ENCODE measurements at regions not wholly inside any gene's neighbourhood (a gene's known extent, or its start where the extent isn't known, plus 50 kb on each side); places are given as distances from the start of the nearest gene placed in this dataset.

DNA sequence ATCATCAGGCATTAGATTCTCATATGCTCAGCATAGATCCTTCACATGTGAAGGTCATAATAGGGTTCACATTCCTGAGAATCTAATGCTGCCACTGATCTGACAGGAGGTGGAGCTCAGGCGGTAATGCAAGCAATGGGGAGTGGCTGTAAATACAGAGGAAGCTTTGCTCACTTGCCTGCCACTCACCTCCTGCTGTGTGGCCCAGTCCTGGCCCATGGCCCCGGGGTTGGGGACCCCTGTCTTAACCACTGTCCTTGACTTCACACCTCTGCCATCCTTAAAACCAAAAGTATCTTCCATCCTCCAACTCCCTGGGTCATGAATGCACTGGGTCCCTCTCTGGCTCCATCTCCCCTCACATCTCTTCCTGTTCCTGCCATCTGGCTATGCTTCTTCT is 129.1 kb downstream of the HMX1 start:
- no peaks in the 10 kb centered on the region for H3K9me3 ChIP-seq (ENCODE audit: severe bottlenecking)
- H3K4me3 ChIP-seq (ENCODE audit: low read depth, low read length), result no peak overlapping the region
- no peak for DNase-seq
- no peak overlapping the region for H3K27ac ChIP-seq
- H3K36me3 ChIP-seq, result no peaks in the 10 kb centered on the region
- TF ChIP-seq, protein P1, sequence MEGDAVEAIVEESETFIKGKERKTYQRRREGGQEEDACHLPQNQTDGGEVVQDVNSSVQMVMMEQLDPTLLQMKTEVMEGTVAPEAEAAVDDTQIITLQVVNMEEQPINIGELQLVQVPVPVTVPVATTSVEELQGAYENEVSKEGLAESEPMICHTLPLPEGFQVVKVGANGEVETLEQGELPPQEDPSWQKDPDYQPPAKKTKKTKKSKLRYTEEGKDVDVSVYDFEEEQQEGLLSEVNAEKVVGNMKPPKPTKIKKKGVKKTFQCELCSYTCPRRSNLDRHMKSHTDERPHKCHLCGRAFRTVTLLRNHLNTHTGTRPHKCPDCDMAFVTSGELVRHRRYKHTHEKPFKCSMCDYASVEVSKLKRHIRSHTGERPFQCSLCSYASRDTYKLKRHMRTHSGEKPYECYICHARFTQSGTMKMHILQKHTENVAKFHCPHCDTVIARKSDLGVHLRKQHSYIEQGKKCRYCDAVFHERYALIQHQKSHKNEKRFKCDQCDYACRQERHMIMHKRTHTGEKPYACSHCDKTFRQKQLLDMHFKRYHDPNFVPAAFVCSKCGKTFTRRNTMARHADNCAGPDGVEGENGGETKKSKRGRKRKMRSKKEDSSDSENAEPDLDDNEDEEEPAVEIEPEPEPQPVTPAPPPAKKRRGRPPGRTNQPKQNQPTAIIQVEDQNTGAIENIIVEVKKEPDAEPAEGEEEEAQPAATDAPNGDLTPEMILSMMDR (IDR thresholded peaks at IDR 0.05; ENCODE audit: low read depth, low read length), result no peak
- no peaks in the 10 kb centered on the region for H3K27me3 ChIP-seq (ENCODE audit: insufficient read depth, low read depth, severe bottlenecking)

DNA sequence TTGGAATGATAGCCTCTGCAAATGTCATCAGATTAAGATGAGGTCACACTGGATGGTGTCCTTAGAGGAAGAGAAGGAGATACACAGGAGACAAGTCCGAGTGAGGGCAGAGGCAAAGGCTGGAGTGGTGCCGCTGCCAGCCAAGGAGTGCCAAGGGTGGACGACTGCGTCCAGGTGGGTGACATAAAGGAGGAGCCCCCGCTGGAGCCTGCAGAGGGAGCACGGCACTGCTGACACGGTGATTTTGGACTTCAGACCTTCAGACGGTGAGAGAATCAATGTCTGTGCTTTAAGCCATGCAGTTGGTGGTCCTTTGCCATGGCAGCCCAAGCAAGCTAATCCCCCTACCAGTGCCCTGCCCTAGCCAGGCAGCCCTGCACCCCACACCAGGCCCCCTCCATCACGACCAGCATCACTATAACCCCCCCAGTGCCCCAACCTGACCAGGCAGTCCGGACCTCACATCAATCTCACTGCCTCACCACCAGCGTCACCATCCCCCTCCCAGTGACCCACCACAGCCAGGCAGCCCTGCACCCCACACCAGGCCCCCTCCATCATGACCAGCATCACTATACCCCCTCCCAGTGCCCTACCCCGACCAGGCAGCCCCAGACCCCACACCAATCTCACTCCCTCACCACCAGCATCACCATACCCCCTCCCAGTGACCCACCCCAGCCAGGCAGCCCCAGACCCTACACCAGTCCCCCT is 130.0 kb downstream of the HMX1 start:
- H3K4me3 ChIP-seq (ENCODE audit: low read depth, low read length), result no peak overlapping the region
- no peak overlapping the region for H3K27ac ChIP-seq
- no peak for DNase-seq
- no peaks in the 10 kb centered on the region for H3K27me3 ChIP-seq (ENCODE audit: insufficient read depth, low read depth, severe bottlenecking)
- H3K36me3 ChIP-seq, result no peaks in the 10 kb centered on the region
- TF ChIP-seq, protein P1 (IDR thresholded peaks at IDR 0.05; ENCODE audit: low read depth, low read length), result no peak
- no peaks in the 10 kb centered on the region for H3K9me3 ChIP-seq (ENCODE audit: severe bottlenecking)

DNA sequence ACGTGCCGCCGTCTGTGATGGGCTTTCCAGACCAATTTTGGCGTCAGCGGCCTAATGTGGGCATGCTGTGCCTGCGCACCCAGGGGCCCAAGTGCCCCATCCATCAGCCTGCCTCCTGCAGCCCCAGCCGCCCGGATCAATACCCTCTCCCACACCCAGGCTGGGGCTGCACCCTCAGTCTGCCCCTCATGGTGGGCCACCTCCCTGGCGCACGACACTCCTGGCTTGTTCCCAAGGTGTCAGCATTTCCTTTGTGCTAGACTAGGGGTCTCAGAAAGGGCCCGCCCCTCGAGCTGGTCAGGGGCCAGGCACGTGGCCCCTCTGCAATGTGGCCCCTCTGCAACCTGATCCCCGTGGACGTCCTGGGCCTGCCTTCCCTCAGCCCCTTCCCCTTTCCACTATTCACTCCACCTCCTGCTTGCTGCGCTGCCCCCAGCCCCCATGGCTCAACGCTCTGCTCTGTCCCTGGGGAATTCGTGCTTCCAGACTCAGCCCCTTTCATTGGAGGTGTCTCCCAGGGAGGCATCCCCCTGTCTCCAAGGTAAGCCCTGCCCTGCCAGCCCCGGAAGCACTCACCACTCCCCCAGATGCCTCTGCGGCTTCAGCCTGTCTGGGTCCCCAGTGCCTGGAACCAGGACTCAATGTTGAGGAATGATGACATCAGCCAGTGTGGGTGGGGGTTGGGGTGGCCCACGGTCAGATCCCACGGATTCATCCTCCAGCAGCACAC is 130.8 kb downstream of the HMX1 start:
- no peak for DNase-seq
- Histone ChIP-seq H3K4me3 (ENCODE audit: low read depth, low read length) (no peak overlapping the region), H3K27me3 (ENCODE audit: insufficient read depth, low read depth, severe bottlenecking) (no peaks in the 10 kb centered on the region), H3K9me3 (ENCODE audit: severe bottlenecking) (no peaks in the 10 kb centered on the region), H3K36me3 (no peaks in the 10 kb centered on the region), H3K27ac (no peak overlapping the region)
- TF ChIP-seq, protein P1 (IDR thresholded peaks at IDR 0.05; ENCODE audit: low read depth, low read length), result no peak

DNA sequence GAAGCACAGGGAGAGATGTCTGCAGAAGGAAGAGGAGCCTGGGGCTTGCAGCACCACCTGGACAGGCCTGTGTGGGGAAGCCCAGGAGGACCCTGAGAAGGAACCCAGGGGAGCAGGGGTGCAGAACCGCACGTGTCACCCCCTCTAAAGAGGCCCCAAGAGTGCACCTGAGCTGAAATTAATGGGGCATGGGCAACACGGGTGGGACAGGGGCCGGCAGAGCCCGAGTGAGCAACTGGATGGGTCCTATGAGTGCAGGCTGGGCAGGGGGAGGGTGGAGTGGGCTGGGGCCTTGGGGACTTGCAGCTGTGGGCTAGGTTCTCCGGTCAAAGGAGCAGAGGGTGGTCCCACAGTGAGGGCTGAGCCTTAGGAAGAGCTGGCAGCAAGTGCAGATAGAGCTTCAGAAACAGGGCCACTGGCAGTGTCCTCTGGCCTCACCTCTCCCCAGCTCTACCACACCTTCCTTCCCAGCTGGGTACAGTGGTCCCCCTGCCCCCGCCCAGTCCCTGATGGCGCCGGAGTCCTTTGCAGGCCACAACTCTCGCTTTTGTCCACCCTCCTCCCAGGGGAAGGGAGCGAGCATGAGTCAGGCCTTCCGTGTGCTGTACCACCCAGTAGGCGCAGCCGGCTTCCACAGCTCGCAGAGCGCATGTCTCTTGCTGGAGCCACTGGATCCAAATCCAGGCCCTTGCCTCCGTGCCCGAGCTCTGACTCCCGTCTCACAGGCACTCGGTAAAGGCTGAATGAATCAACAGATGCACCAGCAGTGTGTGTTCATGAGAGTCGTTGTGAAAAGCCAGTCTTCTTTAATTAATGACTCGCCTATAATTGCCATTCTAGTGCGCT is 131.6 kb downstream of the HMX1 start:
- no peak for DNase-seq
- Histone ChIP-seq H3K27ac (no peak overlapping the region), H3K27me3 (ENCODE audit: insufficient read depth, low read depth, severe bottlenecking) (no peaks in the 10 kb centered on the region), H3K4me3 (ENCODE audit: low read depth, low read length) (no peak overlapping the region), H3K36me3 (no peaks in the 10 kb centered on the region), H3K9me3 (ENCODE audit: severe bottlenecking) (no peaks in the 10 kb centered on the region)
- TF ChIP-seq, protein P1 (IDR thresholded peaks at IDR 0.05; ENCODE audit: low read depth, low read length), result no peak

DNA sequence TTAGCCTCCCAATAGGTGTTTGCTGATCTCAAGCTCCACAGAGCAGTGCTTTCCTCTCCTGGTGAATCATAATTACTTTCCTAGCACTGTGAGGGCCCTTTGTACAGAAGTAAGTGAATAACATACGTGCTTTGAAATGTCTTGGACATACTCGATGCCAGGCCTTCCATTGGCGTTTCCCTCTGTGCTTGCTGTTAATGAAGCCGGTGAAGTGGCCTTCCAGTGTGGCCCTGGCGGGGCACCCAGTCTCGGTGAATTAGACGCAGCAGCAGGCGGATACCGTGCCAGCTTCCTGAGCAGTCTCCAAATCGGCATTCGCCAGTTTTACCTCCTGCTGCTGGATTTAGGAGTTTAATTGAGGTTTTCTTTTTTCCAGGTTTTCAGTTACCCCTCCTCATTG is 132.3 kb downstream of the HMX1 start:
- H3K9me3 ChIP-seq (ENCODE audit: severe bottlenecking), result peaks cover 2% of the 10 kb centered on the region
- TF ChIP-seq, protein P1 (IDR thresholded peaks at IDR 0.05; ENCODE audit: low read depth, low read length), result no peak
- no peak overlapping the region for H3K27ac ChIP-seq
- H3K4me3 ChIP-seq (ENCODE audit: low read depth, low read length), result no peak overlapping the region
- H3K36me3 ChIP-seq, result no peaks in the 10 kb centered on the region
- no peaks in the 10 kb centered on the region for H3K27me3 ChIP-seq (ENCODE audit: insufficient read depth, low read depth, severe bottlenecking)
- DNase-seq, result no peak

Data from WERI-Rb-1 (cell line).